Fibroblast of skin of scalp (primary cell): ENCODE measurements at regions not wholly inside any gene's neighbourhood (a gene's known extent, or its start where the extent isn't known, plus 50 kb on each side); places are given as distances from the start of the nearest gene placed in this dataset.
"Not testable (repeated sequence)": the region's sequence is repeated elsewhere in the genome, so short reads cannot be mapped to it uniquely, and the experiment has no call there.

Experiments
- DNase-seq: peaks from one replicate; pipeline ENCODE4 v3.0.0-alpha.2; 2013

- DNase-seq = no peak
Observed at GRCh38 chr12:46669720-46670119, 156.1 kb downstream of the SLC38A4 start.

- DNase-seq = no peak
Observed at GRCh38 chr12:46667551-46667950, 158.2 kb downstream of the SLC38A4 start.

- DNase-seq = peak; percentile 81
Observed at GRCh38 chr12:46664761-46665287, 161.0 kb downstream of the SLC38A4 start.

- DNase-seq = no peak
Observed at GRCh38 chr12:46663318-46663717, 162.5 kb downstream of the SLC38A4 start.

GRCh38 chr12:46661110-46661845, 164.5 kb downstream of the SLC38A4 start:
- DNase-seq = peak; percentile 95

- DNase-seq = no peak
Observed at GRCh38 chr12:46660719-46661109, 165.1 kb downstream of the SLC38A4 start.

- DNase-seq = peak; percentile 26
Observed at GRCh38 chr12:46660276-46660675, 165.5 kb downstream of the SLC38A4 start.

- DNase-seq = no peak
Observed at GRCh38 chr12:46659824-46660223, 166.0 kb downstream of the SLC38A4 start.

GRCh38 chr12:46659032-46659650, 166.7 kb downstream of the SLC38A4 start:
- peak; percentile 45 for DNase-seq

GRCh38 chr12:46657453-46658411, 168.1 kb downstream of the SLC38A4 start:
- DNase-seq = peak; percentile 81

- DNase-seq = not testable (repeated sequence)
Observed at GRCh38 chr12:46655984-46656383, 169.8 kb downstream of the SLC38A4 start.

- no peak for DNase-seq
Observed at GRCh38 chr12:46653311-46653710, 172.5 kb downstream of the SLC38A4 start.

- no peak for DNase-seq
Observed at GRCh38 chr12:46652692-46653091, 173.1 kb downstream of the SLC38A4 start.

- no peak for DNase-seq
Observed at GRCh38 chr12:46650688-46651087, 175.1 kb downstream of the SLC38A4 start.

- DNase-seq = no peak
Observed at GRCh38 chr12:46649433-46649832, 176.4 kb downstream of the SLC38A4 start.

GRCh38 chr12:46647034-46647433, 178.8 kb downstream of the SLC38A4 start:
- DNase-seq = no peak

GRCh38 chr12:46641649-46642048, 184.1 kb downstream of the SLC38A4 start:
- DNase-seq = not testable (repeated sequence)

GRCh38 chr12:46635818-46636217, 190.0 kb downstream of the SLC38A4 start:
- DNase-seq = no peak

GRCh38 chr12:46629331-46630229, 196.2 kb downstream of the SLC38A4 start:
- no peak for DNase-seq

GRCh38 chr12:46628176-46628575, 197.6 kb downstream of the SLC38A4 start:
- peak; percentile 9 for DNase-seq

GRCh38 chr12:46627686-46628085, 198.1 kb downstream of the SLC38A4 start:
- peak; percentile 19 for DNase-seq

- DNase-seq = not testable (repeated sequence)
Observed at GRCh38 chr12:46619474-46619873, 206.3 kb downstream of the SLC38A4 start.
